Naive thymus-derived CD4-positive, alpha-beta T cell (primary cell): ENCODE measurements at regions not wholly inside any gene's neighbourhood (a gene's known extent, or its start where the extent isn't known, plus 50 kb on each side); places are given as distances from the start of the nearest gene placed in this dataset.

Experiments used
- ATAC-seq: fragments of 150-1000 bp; cut with Tn5 transposase; 2 replicates; pipeline ENCODE4 v1.10.0; 2021; ENCODE audit warnings: mild to moderate bottlenecking, moderate library complexity
- CTCF ChIA-PET: fragments of 350-600 bp; sonication (Branson Sonifier 250); formaldehyde crosslinking; loops from one replicate; lab custom pipeline; 2021; ENCODE audit warnings: antibody characterized with exemption; lab: Charles Lee
- POLR2A ChIA-PET: fragments of 350-600 bp; sonication (Branson Sonifier 250); formaldehyde crosslinking; loops from one replicate; lab custom pipeline; 2021; ENCODE audit warnings: antibody characterized with exemption, inconsistent platforms; lab: Charles Lee
- DNase-seq, 9 donors: peaks; one replicate each; pipeline versions ENCODE4 v3.0.0 to v3.0.0-alpha.2; 2020 to 2022; ENCODE audit warnings: mixed read lengths in 1 of 9
- H3K27ac ChIP-seq: one replicate; pipeline ENCODE4 v1.7.0; 2013; ENCODE audit warnings: mild to moderate bottlenecking, low read depth, low read length, moderate library complexity
- H3K27me3 ChIP-seq, 2 donors: one replicate each; pipeline ENCODE4 v1.7.0; 2013; ENCODE audit warnings: low read length in 2 of 2, mild to moderate bottlenecking in 2 of 2, moderate library complexity in 2 of 2; ENCODE audit not compliant: control insufficient read depth in 2 of 2, insufficient read depth in 2 of 2
- H3K36me3 ChIP-seq, 3 experiments: 1 replicate in 2 of 3; 2 replicates in 1 of 3; pipeline ENCODE4 v1.7.0; 2013; ENCODE audit warnings: low read length in 3 of 3, mild to moderate bottlenecking in 3 of 3, moderate library complexity in 1 of 3; ENCODE audit not compliant: insufficient read depth in 3 of 3, control insufficient read depth in 2 of 3
- H3K4me1 ChIP-seq, 2 donors: one replicate each; pipeline ENCODE4 v1.7.0; 2013; ENCODE audit warnings: low read length in 2 of 2, mild to moderate bottlenecking in 2 of 2, moderate library complexity in 1 of 2; ENCODE audit not compliant: control insufficient read depth in 2 of 2, insufficient read depth in 2 of 2
- H3K4me3 ChIP-seq: 2 replicates; pipeline ENCODE4 v1.7.0; 2013; ENCODE audit warnings: mild to moderate bottlenecking, low read length
- H3K9me3 ChIP-seq, 3 experiments: 1 replicate in 2 of 3; 2 replicates in 1 of 3; pipeline ENCODE4 v1.7.0; 2013; ENCODE audit warnings: low read length in 3 of 3; ENCODE audit not compliant: control insufficient read depth in 2 of 3
- H3K27ac Mint-ChIP-seq, 9 donors: one replicate each; pipeline ENCODE4 v1.8.0; 2020 to 2022; ENCODE audit warnings: mixed read lengths in 9 of 9, mild to moderate bottlenecking in 8 of 9, moderate library complexity in 5 of 9, inconsistent platforms in 2 of 9
- H3K27me3 Mint-ChIP-seq, 5 donors: one replicate each; pipeline ENCODE4 v1.8.0; 2021 to 2022; ENCODE audit warnings: mixed read lengths in 5 of 5, mild to moderate bottlenecking in 1 of 5
- H3K36me3 Mint-ChIP-seq, 5 donors: one replicate each; pipeline ENCODE4 v1.8.0; 2020 to 2022; ENCODE audit warnings: mixed read lengths in 5 of 5, mild to moderate bottlenecking in 3 of 5, inconsistent platforms in 1 of 5
- H3K4me1 Mint-ChIP-seq, 7 donors: one replicate each; pipeline ENCODE4 v1.8.0; 2020 to 2022; ENCODE audit warnings: mixed read lengths in 7 of 7, mild to moderate bottlenecking in 3 of 7, inconsistent platforms in 1 of 7
- H3K4me3 Mint-ChIP-seq, 10 donors: one replicate each; pipeline ENCODE4 v1.8.0; 2020 to 2022; ENCODE audit warnings: mild to moderate bottlenecking in 10 of 10, mixed read lengths in 10 of 10, moderate library complexity in 6 of 10, inconsistent platforms in 2 of 10
- H3K9me3 Mint-ChIP-seq, 11 donors: one replicate each; pipeline ENCODE4 v1.8.0; 2020 to 2022; ENCODE audit warnings: mixed read lengths in 11 of 11, mild to moderate bottlenecking in 4 of 11, inconsistent platforms in 1 of 11, moderate library complexity in 1 of 11
- intact Hi-C, 2 donors: fragments of 100-400 bp; cut with micrococcal nuclease; formaldehyde crosslinking; loops; one replicate each; pipeline ENCODE4 v1.15.1; 2023

- intact Hi-C loops, result no loop called here
- ChIA-PET CTCF (no interaction called here), POLR2A (no interaction called here)
- H3K27me3 Mint-ChIP-seq, result no peaks in the 10 kb centered on the region
- Histone ChIP-seq H3K4me3 (no peak overlapping the region), H3K27me3 (no peaks in the 10 kb centered on the region), H3K36me3 (no peaks in the 10 kb centered on the region), H3K27ac (no peak overlapping the region), H3K4me1 (no peaks in the 10 kb centered on the region), H3K9me3 (no peaks in the 10 kb centered on the region)
- no peaks in the 10 kb centered on the region for H3K36me3 Mint-ChIP-seq
- no peak overlapping the region for H3K4me3 Mint-ChIP-seq
- ATAC-seq, result no peak
- H3K4me1 Mint-ChIP-seq, result no peaks in the 10 kb centered on the region
- DNase-seq, result no peak
- no peak overlapping the region for H3K27ac Mint-ChIP-seq
- peaks cover 0 to 14% (median 5%) of the 10 kb centered on the region in 11 donors for H3K9me3 Mint-ChIP-seq
These were observed 1319.7 kb upstream of the CRIM1 start for GRCh38 chr2:35035883-35036282.

- H3K9me3 Mint-ChIP-seq, result peaks cover 0 to 12% (median 4%) of the 10 kb centered on the region in 11 donors
- CTCF ChIA-PET, result no interaction called here
- DNase-seq (no peak), ATAC-seq (no peak)
- no peak overlapping the region for H3K27ac ChIP-seq
- H3K4me1 Mint-ChIP-seq, result no peaks in the 10 kb centered on the region
- H3K36me3 Mint-ChIP-seq, result no peaks in the 10 kb centered on the region
- no peaks in the 10 kb centered on the region for H3K36me3 ChIP-seq
- POLR2A ChIA-PET, result no interaction called here
- intact Hi-C loops, result no loop called here
- H3K4me3 Mint-ChIP-seq, result no peak overlapping the region
- H3K27me3 ChIP-seq, result no peaks in the 10 kb centered on the region
- H3K4me1 ChIP-seq, result no peaks in the 10 kb centered on the region
- H3K27ac Mint-ChIP-seq, result no peak overlapping the region
- H3K27me3 Mint-ChIP-seq, result no peaks in the 10 kb centered on the region
- no peak overlapping the region for H3K4me3 ChIP-seq
- H3K9me3 ChIP-seq, result no peaks in the 10 kb centered on the region
These were observed 1321.8 kb upstream of the CRIM1 start for GRCh38 chr2:35033748-35034147.

GRCh38 chr2:35023545-35023944, 1332.0 kb upstream of the CRIM1 start:
- Mint-ChIP-seq H3K27me3 (no peaks in the 10 kb centered on the region), H3K9me3 (peaks cover 0 to 14% (median 0%) of the 10 kb centered on the region in 11 donors), H3K27ac (no peak overlapping the region), H3K36me3 (no peaks in the 10 kb centered on the region), H3K4me1 (no peaks in the 10 kb centered on the region), H3K4me3 (no peak overlapping the region)
- Histone ChIP-seq H3K27ac (no peak overlapping the region), H3K27me3 (no peaks in the 10 kb centered on the region), H3K36me3 (no peaks in the 10 kb centered on the region), H3K9me3 (no peaks in the 10 kb centered on the region), H3K4me3 (no peak overlapping the region), H3K4me1 (no peaks in the 10 kb centered on the region)
- no peak for ATAC-seq
- POLR2A ChIA-PET, result no interaction called here
- no peak for DNase-seq
- intact Hi-C loops, result no loop called here
- CTCF ChIA-PET, result no interaction called here

- DNase-seq, result no peak
- CTCF ChIA-PET, result no interaction called here
- Histone ChIP-seq H3K27me3 (no peaks in the 10 kb centered on the region), H3K4me1 (no peaks in the 10 kb centered on the region), H3K4me3 (no peak overlapping the region), H3K27ac (no peak overlapping the region), H3K9me3 (no peaks in the 10 kb centered on the region), H3K36me3 (no peaks in the 10 kb centered on the region)
- no peak overlapping the region for H3K4me3 Mint-ChIP-seq
- no peaks in the 10 kb centered on the region for H3K4me1 Mint-ChIP-seq
- H3K27me3 Mint-ChIP-seq, result no peaks in the 10 kb centered on the region
- H3K9me3 Mint-ChIP-seq, result peaks cover 0 to 6% (median 2%) of the 10 kb centered on the region in 11 donors
- H3K36me3 Mint-ChIP-seq, result no peaks in the 10 kb centered on the region
- ATAC-seq, result no peak
- no peak overlapping the region for H3K27ac Mint-ChIP-seq
- intact Hi-C loops, result no loop called here
- POLR2A ChIA-PET, result no interaction called here
These were observed 1355.1 kb upstream of the CRIM1 start for GRCh38 chr2:35000453-35000852.

GRCh38 chr2:34998741-34999140, 1356.8 kb upstream of the CRIM1 start:
- ChIA-PET POLR2A (no interaction called here), CTCF (no interaction called here)

GRCh38 chr2:34997779-34998178, 1357.8 kb upstream of the CRIM1 start:
- peaks cover 0 to 5% (median 2%) of the 10 kb centered on the region in 11 donors for H3K9me3 Mint-ChIP-seq
- intact Hi-C loops, result no loop called here
- H3K4me3 Mint-ChIP-seq, result no peak overlapping the region

More at GRCh38 chr2:34998741-34999140, 1356.8 kb upstream of the CRIM1 start:
- ATAC-seq (no peak), DNase-seq (no peak)
- no peaks in the 10 kb centered on the region for H3K9me3 ChIP-seq
- no peak overlapping the region for H3K27ac ChIP-seq
- H3K4me3 ChIP-seq, result no peak overlapping the region
- intact Hi-C loops, result no loop called here
- H3K4me1 ChIP-seq, result no peaks in the 10 kb centered on the region
- peaks cover 0 to 6% (median 2%) of the 10 kb centered on the region in 11 donors for H3K9me3 Mint-ChIP-seq
- H3K27ac Mint-ChIP-seq, result no peak overlapping the region
- no peaks in the 10 kb centered on the region for H3K27me3 Mint-ChIP-seq
- H3K4me3 Mint-ChIP-seq, result no peak overlapping the region
- no peaks in the 10 kb centered on the region for H3K27me3 ChIP-seq
- H3K4me1 Mint-ChIP-seq, result no peaks in the 10 kb centered on the region
- H3K36me3 Mint-ChIP-seq, result no peaks in the 10 kb centered on the region
- no peaks in the 10 kb centered on the region for H3K36me3 ChIP-seq

GRCh38 chr2:34995196-34995595, 1360.4 kb upstream of the CRIM1 start:
- no peak overlapping the region for H3K4me3 Mint-ChIP-seq
- H3K9me3 Mint-ChIP-seq, result peaks cover 0 to 13% (median 7%) of the 10 kb centered on the region in 11 donors
- ATAC-seq (no peak), DNase-seq (no peak)
- H3K27me3 Mint-ChIP-seq, result no peaks in the 10 kb centered on the region
- Histone ChIP-seq H3K36me3 (no peaks in the 10 kb centered on the region), H3K4me3 (no peak overlapping the region), H3K27me3 (no peaks in the 10 kb centered on the region), H3K27ac (no peak overlapping the region), H3K9me3 (no peaks in the 10 kb centered on the region), H3K4me1 (no peaks in the 10 kb centered on the region)
- intact Hi-C loops, result no loop called here
- peaks cover 0 to 4% (median 0%) of the 10 kb centered on the region in 5 donors for H3K36me3 Mint-ChIP-seq
- POLR2A ChIA-PET, result no interaction called here
- H3K27ac Mint-ChIP-seq, result no peak overlapping the region
- CTCF ChIA-PET, result no interaction called here
- H3K4me1 Mint-ChIP-seq, result no peaks in the 10 kb centered on the region

More at GRCh38 chr2:34997779-34998178, 1357.8 kb upstream of the CRIM1 start:
- ChIA-PET POLR2A (no interaction called here), CTCF (no interaction called here)
- Mint-ChIP-seq H3K27ac (no peak overlapping the region), H3K4me1 (no peaks in the 10 kb centered on the region), H3K27me3 (no peaks in the 10 kb centered on the region), H3K36me3 (no peaks in the 10 kb centered on the region)
- Histone ChIP-seq H3K27ac (no peak overlapping the region), H3K4me1 (no peaks in the 10 kb centered on the region), H3K4me3 (no peak overlapping the region), H3K36me3 (no peaks in the 10 kb centered on the region), H3K27me3 (no peaks in the 10 kb centered on the region), H3K9me3 (no peaks in the 10 kb centered on the region)
- ATAC-seq (no peak), DNase-seq (no peak)
